HepG2 (cell line): ENCODE measurements at regions not wholly inside any gene's neighbourhood (a gene's known extent, or its start where the extent isn't known, plus 50 kb on each side); places are given as distances from the start of the nearest gene placed in this dataset.
A peak's percentile ranks its signal among the peaks of the same experiment; 100 is the strongest.

Source experiments
- CEBPG ChIP-seq: IDR thresholded peaks from 2 replicates; pipeline ENCODE4 v1.6.1; 2016
- EEA1 ChIP-seq: sonication (generic); formaldehyde crosslinking; IDR thresholded peaks from 2 replicates; pipeline ENCODE4 v1.5.1; 2020; ENCODE audit warnings: mild to moderate bottlenecking, missing genetic modification reagents, borderline replicate concordance
- EP300 ChIP-seq, 3 experiments: sonication (generic) in 1 of 3; formaldehyde crosslinking in 1 of 3; IDR thresholded peaks; 2 replicates each; pipeline versions ENCODE4 v1.5.1 to v1.6.1; 2011 to 2020; ENCODE audit warnings: low read depth in 2 of 3, low read length in 2 of 3, borderline replicate concordance in 1 of 3, improper control_type of control experiment in 1 of 3, mild to moderate bottlenecking in 1 of 3, missing genetic modification reagents in 1 of 3, moderate library complexity in 1 of 3
- ESRRA ChIP-seq: sonication (generic); formaldehyde crosslinking; IDR thresholded peaks from 2 replicates; pipeline ENCODE4 v1.5.1; 2020; ENCODE audit warnings: mild to moderate bottlenecking, low read depth, missing genetic modification reagents
- MED1 ChIP-seq: sonication (generic); formaldehyde crosslinking; IDR thresholded peaks from 2 replicates; pipeline ENCODE4 v1.4.0; 2020; ENCODE audit warnings: missing genetic modification reagents
- PITX1 ChIP-seq: sonication (generic); formaldehyde crosslinking; IDR thresholded peaks from 2 replicates; pipeline ENCODE4 v1.5.1; 2020; ENCODE audit warnings: mild to moderate bottlenecking, missing genetic modification reagents
- RXRB ChIP-seq: IDR thresholded peaks from 2 replicates; pipeline ENCODE4 v1.6.1; 2016; ENCODE audit warnings: borderline replicate concordance, missing genetic modification reagents, missing compliant biosample characterization
- ZFP41 ChIP-seq: sonication (generic); formaldehyde crosslinking; IDR thresholded peaks from 2 replicates; pipeline ENCODE4 v1.4.0; 2020; ENCODE audit warnings: mild to moderate bottlenecking, missing genetic modification reagents, borderline replicate concordance
- ZNF234 ChIP-seq: sonication (generic); formaldehyde crosslinking; conservative IDR thresholded peaks from 2 replicates; pipeline ENCODE4 v1.5.1; 2020; ENCODE audit warnings: mild to moderate bottlenecking, missing genetic modification reagents
- ZNF264 ChIP-seq: sonication (generic); formaldehyde crosslinking; IDR thresholded peaks from 2 replicates; pipeline ENCODE4 v1.4.0; 2020; ENCODE audit warnings: missing genetic modification reagents
- ZNF816 ChIP-seq: sonication (generic); formaldehyde crosslinking; IDR thresholded peaks from 2 replicates; pipeline ENCODE4 v1.8.0; 2022; ENCODE audit warnings: missing genetic modification reagents, mild to moderate bottlenecking, borderline replicate concordance
- TF ChIP-seq, protein P1 (sequence below): sonication (generic); formaldehyde crosslinking; IDR thresholded peaks from 2 replicates; pipeline ENCODE4 v1.4.0; 2020; ENCODE audit warnings: mild to moderate bottlenecking, missing genetic modification reagents
- TF ChIP-seq, protein P2 (sequence below): sonication (generic); formaldehyde crosslinking; IDR thresholded peaks from 2 replicates; pipeline ENCODE4 v1.4.0; 2020; ENCODE audit warnings: missing genetic modification reagents, mild to moderate bottlenecking, borderline replicate concordance
- TF ChIP-seq, protein P3 (sequence below): sonication (generic); formaldehyde crosslinking; IDR thresholded peaks from 2 replicates; pipeline ENCODE4 v1.4.0; 2020; ENCODE audit warnings: missing genetic modification reagents, borderline replicate concordance

DNA sequence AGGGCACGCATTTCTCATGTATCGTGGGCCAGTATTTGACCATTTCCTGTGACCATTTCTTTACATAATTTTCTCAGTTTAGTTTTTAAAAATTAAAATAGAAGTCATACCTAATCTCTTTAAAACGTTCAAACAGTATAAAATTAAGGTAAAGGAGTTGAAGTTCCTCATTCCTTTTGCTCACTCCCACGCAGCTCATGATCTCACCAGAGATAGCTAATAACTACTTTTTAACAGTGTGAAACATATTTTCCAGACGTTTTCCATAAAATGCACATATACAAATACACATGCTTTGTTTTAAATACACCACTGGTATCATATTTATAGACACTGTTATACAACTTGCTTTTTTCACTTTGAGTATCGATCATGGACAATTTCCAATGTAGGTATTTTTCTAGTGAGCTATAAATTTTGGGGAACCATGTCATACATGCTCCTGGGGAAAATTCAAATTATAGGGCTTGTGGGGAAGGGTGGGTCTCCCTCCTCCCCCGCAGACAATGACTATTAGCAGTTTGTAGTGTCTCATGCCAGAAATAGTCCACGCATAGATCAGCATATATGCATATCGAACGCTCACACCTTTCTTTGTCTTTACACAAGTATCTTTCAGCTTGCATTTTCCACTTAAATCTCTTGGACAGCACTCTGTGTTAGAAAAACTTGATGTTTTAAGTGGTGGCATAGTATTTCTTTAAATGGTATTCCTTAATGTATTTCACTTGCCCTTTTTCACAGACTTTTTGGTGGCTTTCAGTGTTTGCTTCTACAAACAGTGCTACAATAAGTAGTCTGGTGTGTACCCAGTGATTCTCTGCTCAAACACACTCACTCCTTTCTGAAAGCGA is 145.5 kb upstream of the ZNF217 start (continued):
- TF ChIP-seq EP300 (IDR thresholded peaks at IDR 0.05; ENCODE audit: low read depth in 2 of 2, low read length in 2 of 2) (peak in 1 of 2 experiments; percentile 60; a peak in 1 of 4 replicates), EP300 (CRISPR knock-in tag; IDR thresholded peaks at IDR 0.05; ENCODE audit: borderline replicate concordance) (no peak), RXRB (CRISPR knock-in tag) (0 out of 2 replicates have a peak, but pooled peaks have one; percentile 20), ZNF264 (CRISPR knock-in tag) (0 out of 2 replicates have a peak, but pooled peaks have one; percentile 17), ZFP41 (CRISPR knock-in tag) (no peak), ZNF234 (no peak), CEBPG (CRISPR knock-in tag) (0 out of 2 replicates have a peak, but pooled peaks have one; percentile 31), ZNF816 (CRISPR knock-in tag) (peak; percentile 93; the same call in 1 of the 2 replicates), EEA1 (CRISPR knock-in tag) (no peak), PITX1 (CRISPR knock-in tag) (no peak), MED1 (peak; percentile 10; the same call in 1 of the 2 replicates), ESRRA (CRISPR knock-in tag) (no peak)
- TF ChIP-seq, protein P1, sequence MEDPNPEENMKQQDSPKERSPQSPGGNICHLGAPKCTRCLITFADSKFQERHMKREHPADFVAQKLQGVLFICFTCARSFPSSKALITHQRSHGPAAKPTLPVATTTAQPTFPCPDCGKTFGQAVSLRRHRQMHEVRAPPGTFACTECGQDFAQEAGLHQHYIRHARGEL (CRISPR knock-in tag), result no peak
- TF ChIP-seq, protein P2, sequence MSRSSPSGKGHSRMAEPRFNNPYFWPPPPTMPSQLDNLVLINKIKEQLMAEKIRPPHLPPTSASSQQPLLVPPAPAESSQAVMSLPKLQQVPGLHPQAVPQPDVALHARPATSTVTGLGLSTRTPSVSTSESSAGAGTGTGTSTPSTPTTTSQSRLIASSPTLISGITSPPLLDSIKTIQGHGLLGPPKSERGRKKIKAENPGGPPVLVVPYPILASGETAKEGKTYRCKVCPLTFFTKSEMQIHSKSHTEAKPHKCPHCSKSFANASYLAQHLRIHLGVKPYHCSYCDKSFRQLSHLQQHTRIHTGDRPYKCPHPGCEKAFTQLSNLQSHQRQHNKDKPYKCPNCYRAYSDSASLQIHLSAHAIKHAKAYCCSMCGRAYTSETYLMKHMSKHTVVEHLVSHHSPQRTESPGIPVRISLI (CRISPR knock-in tag), result no peak
- TF ChIP-seq, protein P3, sequence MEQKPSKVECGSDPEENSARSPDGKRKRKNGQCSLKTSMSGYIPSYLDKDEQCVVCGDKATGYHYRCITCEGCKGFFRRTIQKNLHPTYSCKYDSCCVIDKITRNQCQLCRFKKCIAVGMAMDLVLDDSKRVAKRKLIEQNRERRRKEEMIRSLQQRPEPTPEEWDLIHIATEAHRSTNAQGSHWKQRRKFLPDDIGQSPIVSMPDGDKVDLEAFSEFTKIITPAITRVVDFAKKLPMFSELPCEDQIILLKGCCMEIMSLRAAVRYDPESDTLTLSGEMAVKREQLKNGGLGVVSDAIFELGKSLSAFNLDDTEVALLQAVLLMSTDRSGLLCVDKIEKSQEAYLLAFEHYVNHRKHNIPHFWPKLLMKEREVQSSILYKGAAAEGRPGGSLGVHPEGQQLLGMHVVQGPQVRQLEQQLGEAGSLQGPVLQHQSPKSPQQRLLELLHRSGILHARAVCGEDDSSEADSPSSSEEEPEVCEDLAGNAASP (CRISPR knock-in tag), result 0 out of 2 replicates have a peak, but pooled peaks have one; percentile 36
